ENCODE measurements at regions not wholly inside any gene's neighbourhood (a gene's known extent, or its start where the extent isn't known, plus 50 kb on each side); places are given as distances from the start of the nearest gene placed in this dataset.

DNA sequence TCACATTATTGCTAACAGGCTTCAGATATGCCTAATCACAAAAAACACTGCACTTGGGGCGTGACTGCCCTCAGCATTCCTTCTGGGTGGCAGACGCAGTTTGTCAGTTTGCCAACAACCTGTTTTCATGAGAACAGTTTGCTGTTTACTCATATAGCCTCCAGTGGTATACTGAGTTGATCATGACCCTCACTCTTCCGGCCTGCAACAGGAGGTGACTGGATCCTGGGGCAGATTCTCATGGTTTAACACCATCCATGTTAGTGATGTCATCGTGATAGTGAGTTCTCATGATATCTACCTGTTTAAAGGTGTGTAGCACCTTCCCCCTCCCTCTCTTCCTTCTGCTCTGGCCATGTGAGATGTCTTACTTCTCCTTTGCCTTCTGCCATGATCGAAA lies 555.2 kb downstream of the PLPP3 start:
- no peak overlapping the region for H3K27ac ChIP-seq
- ChIA-PET CTCF (no interaction called here), POLR2A (ENCODE audit: low non-redundant PET) (no interaction called here)
- TF ChIP-seq, protein P1, sequence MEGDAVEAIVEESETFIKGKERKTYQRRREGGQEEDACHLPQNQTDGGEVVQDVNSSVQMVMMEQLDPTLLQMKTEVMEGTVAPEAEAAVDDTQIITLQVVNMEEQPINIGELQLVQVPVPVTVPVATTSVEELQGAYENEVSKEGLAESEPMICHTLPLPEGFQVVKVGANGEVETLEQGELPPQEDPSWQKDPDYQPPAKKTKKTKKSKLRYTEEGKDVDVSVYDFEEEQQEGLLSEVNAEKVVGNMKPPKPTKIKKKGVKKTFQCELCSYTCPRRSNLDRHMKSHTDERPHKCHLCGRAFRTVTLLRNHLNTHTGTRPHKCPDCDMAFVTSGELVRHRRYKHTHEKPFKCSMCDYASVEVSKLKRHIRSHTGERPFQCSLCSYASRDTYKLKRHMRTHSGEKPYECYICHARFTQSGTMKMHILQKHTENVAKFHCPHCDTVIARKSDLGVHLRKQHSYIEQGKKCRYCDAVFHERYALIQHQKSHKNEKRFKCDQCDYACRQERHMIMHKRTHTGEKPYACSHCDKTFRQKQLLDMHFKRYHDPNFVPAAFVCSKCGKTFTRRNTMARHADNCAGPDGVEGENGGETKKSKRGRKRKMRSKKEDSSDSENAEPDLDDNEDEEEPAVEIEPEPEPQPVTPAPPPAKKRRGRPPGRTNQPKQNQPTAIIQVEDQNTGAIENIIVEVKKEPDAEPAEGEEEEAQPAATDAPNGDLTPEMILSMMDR (conservative IDR thresholded peaks at IDR 0.05; ENCODE audit: low read depth) = no peak
- DNase-seq (ENCODE audit: low spot score) = peak; percentile 4

DNA sequence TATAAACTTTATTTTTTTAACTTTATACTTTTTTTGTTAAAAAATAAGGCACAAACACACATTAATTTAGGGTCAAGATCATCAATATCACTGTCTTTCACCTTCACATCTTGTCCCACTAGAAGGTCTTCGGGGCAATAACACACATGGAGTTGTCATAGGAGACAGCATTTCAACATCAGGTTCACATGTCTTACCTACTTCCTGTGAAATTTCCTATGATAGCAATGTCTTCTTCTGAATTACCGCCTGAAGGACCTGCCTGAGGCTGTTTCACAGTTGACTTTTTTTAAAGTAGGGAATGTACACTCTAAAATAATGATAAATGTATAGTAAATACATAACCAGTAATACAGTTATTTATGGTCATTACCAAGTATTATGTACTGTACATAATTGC lies 559.4 kb downstream of the PLPP3 start:
- DNase-seq (ENCODE audit: low spot score) = no peak
- H3K27ac ChIP-seq = no peak overlapping the region
- TF ChIP-seq, protein P1 (conservative IDR thresholded peaks at IDR 0.05; ENCODE audit: low read depth) = no peak
- ChIA-PET CTCF (no interaction called here), POLR2A (ENCODE audit: low non-redundant PET) (no interaction called here)

DNA sequence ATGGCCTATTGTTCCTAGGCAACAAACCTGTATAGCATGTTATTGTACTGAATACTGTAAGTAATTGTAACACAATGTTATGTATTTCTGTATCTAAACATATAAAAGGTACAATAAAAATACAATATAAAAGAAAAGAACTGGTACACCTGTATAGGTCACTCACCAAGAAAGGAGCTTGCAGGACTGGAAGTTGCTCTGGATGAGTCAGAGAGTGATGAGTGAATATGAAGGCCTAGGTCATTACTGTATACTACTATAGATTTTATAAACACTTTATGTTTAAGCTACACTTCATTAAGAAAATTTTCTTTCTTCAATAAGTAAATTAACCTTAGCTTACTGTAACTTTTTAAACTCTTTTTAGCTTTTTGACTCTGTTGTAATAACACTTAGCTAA lies 559.9 kb downstream of the PLPP3 start:
- ChIA-PET CTCF (no interaction called here), POLR2A (ENCODE audit: low non-redundant PET) (no interaction called here)
- no peak overlapping the region for H3K27ac ChIP-seq
- TF ChIP-seq, protein P1 (conservative IDR thresholded peaks at IDR 0.05; ENCODE audit: low read depth) = no peak
- no peak for DNase-seq (ENCODE audit: low spot score)

DNA sequence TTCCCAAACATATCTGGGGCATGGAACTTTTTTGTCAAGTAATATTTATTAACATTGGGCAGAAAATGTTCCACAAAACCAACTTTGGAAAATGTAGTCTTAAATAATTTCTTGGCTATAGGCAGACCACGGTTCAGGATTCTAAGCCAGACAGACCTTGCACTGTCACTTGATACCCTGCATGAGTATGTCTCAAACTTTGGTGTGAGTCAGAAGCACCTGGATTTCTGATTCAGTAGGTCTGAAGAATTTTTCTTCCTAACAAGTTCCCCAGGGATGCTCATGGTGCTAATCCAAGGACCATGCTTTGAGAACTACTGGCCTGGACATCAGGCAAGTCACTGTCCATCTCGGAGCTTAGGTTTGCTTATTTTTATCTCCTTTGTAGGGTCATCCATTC lies 562.0 kb downstream of the PLPP3 start:
- H3K27ac ChIP-seq = no peak overlapping the region
- POLR2A ChIA-PET (ENCODE audit: low non-redundant PET) = no interaction called here
- TF ChIP-seq, protein P1 (conservative IDR thresholded peaks at IDR 0.05; ENCODE audit: low read depth) = no peak
- CTCF ChIA-PET = interaction anchor here (0.6 kb wide), 1 partner anchor 10 kb away, joined by 3 read pairs; no protein-coding TSS in a partner anchor
- peak; percentile 8 for DNase-seq (ENCODE audit: low spot score)

DNA sequence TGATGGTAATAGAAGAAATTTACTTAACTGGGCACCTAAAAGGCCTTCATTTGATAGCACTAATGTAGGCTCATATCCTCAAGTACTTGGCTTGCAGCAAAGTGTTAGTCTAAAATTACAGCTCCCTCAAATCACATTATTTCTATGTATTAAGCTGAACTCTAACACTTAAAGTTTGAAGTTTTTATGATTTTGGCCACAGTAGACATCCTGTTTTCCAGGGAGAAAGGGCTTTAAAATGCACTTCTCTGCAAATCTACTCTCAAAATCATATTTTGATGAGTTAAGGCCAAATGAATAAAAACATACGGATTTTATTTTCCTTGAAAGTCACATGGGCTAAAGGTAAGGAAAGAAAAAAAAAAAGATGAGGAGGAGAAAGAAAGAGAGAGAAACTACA lies 575.5 kb downstream of the PLPP3 start:
- TF ChIP-seq, protein P1 (conservative IDR thresholded peaks at IDR 0.05; ENCODE audit: low read depth) = no peak
- DNase-seq (ENCODE audit: low spot score) = no peak
- H3K27ac ChIP-seq = no peak overlapping the region
- CTCF ChIA-PET = interaction anchor here (0.6 to 0.8 kb wide), 2 partner anchors 105 to 345 kb away, joined by 3 to 4 read pairs; no protein-coding TSS in a partner anchor
- POLR2A ChIA-PET (ENCODE audit: low non-redundant PET) = no interaction called here

DNA sequence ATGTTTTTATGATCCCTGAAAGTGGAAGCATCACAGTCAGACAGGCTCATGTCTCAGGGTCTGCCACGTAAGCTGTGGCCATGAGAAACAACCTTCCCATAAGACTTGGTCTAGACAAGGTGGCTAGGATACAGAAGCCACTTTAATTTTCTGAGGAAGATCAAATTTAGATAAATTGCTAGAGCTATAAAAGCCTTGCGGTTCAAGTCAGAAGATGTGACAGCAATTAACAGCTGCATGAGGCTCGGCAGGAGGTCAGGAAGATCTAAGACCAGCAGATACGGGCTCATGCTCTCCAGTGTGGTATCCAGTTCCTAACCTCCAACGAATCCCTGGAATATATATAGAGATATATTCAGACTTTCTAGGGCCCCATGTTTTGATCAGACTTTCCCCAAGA lies 577.1 kb downstream of the PLPP3 start:
- CTCF ChIA-PET = no interaction called here
- H3K27ac ChIP-seq = no peak overlapping the region
- POLR2A ChIA-PET (ENCODE audit: low non-redundant PET) = no interaction called here
- no peak for DNase-seq (ENCODE audit: low spot score)
- TF ChIP-seq, protein P1 (conservative IDR thresholded peaks at IDR 0.05; ENCODE audit: low read depth) = no peak

DNA sequence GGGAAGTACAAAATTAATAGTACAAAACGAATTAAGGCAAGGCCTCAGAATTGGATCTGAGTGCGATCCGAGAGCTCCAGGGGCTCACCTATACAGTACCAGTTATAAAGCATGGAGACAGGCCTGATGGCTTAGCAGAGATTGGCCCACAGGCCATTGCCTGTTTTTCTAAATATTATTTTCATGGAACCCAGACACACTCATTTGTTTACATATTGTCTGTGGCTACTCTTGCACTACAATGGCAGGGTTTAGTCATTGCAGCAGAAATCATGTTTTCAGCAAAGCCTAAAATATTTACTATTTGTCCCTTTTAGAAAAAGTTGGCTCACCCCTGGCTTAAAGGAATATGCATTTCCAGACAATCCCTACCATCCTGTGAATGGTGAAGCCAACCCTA lies 578.9 kb downstream of the PLPP3 start:
- POLR2A ChIA-PET (ENCODE audit: low non-redundant PET) = no interaction called here
- TF ChIP-seq, protein P1 (conservative IDR thresholded peaks at IDR 0.05; ENCODE audit: low read depth) = no peak
- CTCF ChIA-PET = no interaction called here

More for the DNA sequence above, 578.9 kb downstream of the PLPP3 start:
- no peak for DNase-seq (ENCODE audit: low spot score)
- no peak overlapping the region for H3K27ac ChIP-seq

All from RWPE1 (cell line).